Gastroesophageal sphincter (tissue), 3 donors: ENCODE measurements at regions not wholly inside any gene's neighbourhood (a gene's known extent, or its start where the extent isn't known, plus 50 kb on each side); places are given as distances from the start of the nearest gene placed in this dataset.

ENCODE experiments used
- CTCF ChIP-seq, 4 experiments: fragments of 200-600 bp in 2 of 4; fragments of 450-650 bp in 2 of 4; sonication (generic) in 1 of 4; IDR thresholded peaks; one replicate each; pipeline ENCODE4 v1.5.1; 2017 to 2019; ENCODE audit warnings: antibody characterized with exemption in 4 of 4, mild to moderate bottlenecking in 2 of 4, moderate library complexity in 2 of 4
- EP300 ChIP-seq: sonication (generic); formaldehyde crosslinking; IDR thresholded peaks from one replicate; pipeline ENCODE4 v1.6.1; 2017; ENCODE audit warnings: antibody characterized with exemption, mild to moderate bottlenecking

GRCh38 chr5:174980952-174981351 lies 256.6 kb downstream of the MSX2 start:
- TF ChIP-seq EP300 (no peak), CTCF (IDR thresholded peaks at IDR 0.05) (no peak)
